ENCODE measurements at regions not wholly inside any gene's neighbourhood (a gene's known extent, or its start where the extent isn't known, plus 50 kb on each side); places are given as distances from the start of the nearest gene placed in this dataset.
"Not testable (repeated sequence)": the region's sequence is repeated elsewhere in the genome, so short reads cannot be mapped to it uniquely, and the experiment has no call there.

GRCh38 chr5:157949520-157949919, 90.6 kb upstream of the CLINT1 start:
- no peaks in the 10 kb centered on the region for H3K9me3 ChIP-seq (ENCODE audit: control insufficient read depth in 4 of 4, insufficient read depth in 3 of 4, low read length in 3 of 4)
- ATAC-seq (ENCODE audit: insufficient read depth, low FRiP score), result no peak
- H3K4me3 ChIP-seq, result no peak overlapping the region
- TF ChIP-seq, protein P1, sequence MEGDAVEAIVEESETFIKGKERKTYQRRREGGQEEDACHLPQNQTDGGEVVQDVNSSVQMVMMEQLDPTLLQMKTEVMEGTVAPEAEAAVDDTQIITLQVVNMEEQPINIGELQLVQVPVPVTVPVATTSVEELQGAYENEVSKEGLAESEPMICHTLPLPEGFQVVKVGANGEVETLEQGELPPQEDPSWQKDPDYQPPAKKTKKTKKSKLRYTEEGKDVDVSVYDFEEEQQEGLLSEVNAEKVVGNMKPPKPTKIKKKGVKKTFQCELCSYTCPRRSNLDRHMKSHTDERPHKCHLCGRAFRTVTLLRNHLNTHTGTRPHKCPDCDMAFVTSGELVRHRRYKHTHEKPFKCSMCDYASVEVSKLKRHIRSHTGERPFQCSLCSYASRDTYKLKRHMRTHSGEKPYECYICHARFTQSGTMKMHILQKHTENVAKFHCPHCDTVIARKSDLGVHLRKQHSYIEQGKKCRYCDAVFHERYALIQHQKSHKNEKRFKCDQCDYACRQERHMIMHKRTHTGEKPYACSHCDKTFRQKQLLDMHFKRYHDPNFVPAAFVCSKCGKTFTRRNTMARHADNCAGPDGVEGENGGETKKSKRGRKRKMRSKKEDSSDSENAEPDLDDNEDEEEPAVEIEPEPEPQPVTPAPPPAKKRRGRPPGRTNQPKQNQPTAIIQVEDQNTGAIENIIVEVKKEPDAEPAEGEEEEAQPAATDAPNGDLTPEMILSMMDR (IDR thresholded peaks at IDR 0.05; ENCODE audit: control extremely low read depth, extremely low read depth), result no peak
- no peak overlapping the region for H3K9ac ChIP-seq (ENCODE audit: insufficient read depth in 1 of 2, low read length in 2 of 2)
- no peaks in the 10 kb centered on the region for H3K36me3 ChIP-seq (ENCODE audit: control insufficient read depth in 4 of 4, insufficient read depth in 4 of 4, low read length in 4 of 4)
- DNase-seq, result no peak
- 98 to 100% methylated on average over 1 of the region's 1 CpG for WGBS, 2 donors
- H3K27ac ChIP-seq (ENCODE audit: low read depth in 1 of 2, low read length in 1 of 2), result no peak overlapping the region
- no peaks in the 10 kb centered on the region for H3K27me3 ChIP-seq (ENCODE audit: control insufficient read depth in 3 of 3, insufficient read depth in 3 of 3, low read length in 2 of 3)
- peaks cover 0 to 3% (median 0%) of the 10 kb centered on the region in 5 donors for H3K4me1 ChIP-seq (ENCODE audit: control insufficient read depth in 5 of 5, insufficient read depth in 5 of 5, low read length in 5 of 5)

DNA sequence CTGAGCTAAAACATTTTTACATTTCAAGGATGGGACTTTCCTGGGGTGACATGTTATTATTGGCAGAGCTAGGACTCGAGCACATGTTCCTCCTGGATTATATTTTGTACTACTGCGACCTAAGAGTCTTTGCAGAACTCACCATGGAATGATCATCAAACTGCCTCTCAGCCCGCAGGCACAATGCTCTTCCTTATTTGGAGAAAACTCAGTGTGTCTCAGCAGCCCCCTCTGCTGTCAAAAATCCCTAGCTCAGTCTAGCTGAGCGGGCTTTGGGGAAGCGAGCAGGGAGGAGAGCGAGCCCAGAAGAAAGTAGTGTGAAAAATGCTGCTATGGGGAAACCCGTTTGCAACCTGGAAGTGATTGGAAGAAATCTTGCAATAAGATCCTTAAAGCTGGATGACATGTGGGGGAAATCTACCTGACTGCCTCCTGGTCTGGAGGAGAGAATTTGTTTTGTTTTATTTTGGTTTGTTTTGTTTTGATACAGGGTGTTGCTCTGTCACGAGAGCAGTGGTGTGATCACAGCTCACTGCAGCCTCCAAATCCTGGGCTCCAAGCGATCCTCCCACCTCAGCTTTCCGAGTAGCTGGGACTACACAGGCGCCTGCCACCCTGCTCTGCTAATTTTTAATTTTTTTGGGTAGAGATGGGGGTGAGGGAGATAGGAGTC, 89.9 kb upstream of the CLINT1 start:
- 17% methylated on average over 11 of the region's 11 CpGs for WGBS, 2 donors
- DNase-seq (peak; percentile 93 to 97 (median 96)), ATAC-seq (ENCODE audit: insufficient read depth, low FRiP score) (peak; percentile 97)
- TF ChIP-seq, protein P1 (IDR thresholded peaks at IDR 0.05; ENCODE audit: control extremely low read depth, extremely low read depth), result peak; percentile 93
- H3K27me3 ChIP-seq (ENCODE audit: control insufficient read depth in 3 of 3, insufficient read depth in 3 of 3, low read length in 2 of 3), result no peaks in the 10 kb centered on the region
- no peak overlapping the region for H3K9ac ChIP-seq (ENCODE audit: insufficient read depth in 1 of 2, low read length in 2 of 2)
- H3K36me3 ChIP-seq (ENCODE audit: control insufficient read depth in 4 of 4, insufficient read depth in 4 of 4, low read length in 4 of 4), result no peaks in the 10 kb centered on the region
- no peak overlapping the region for H3K27ac ChIP-seq (ENCODE audit: low read depth in 1 of 2, low read length in 1 of 2)
- no peaks in the 10 kb centered on the region for H3K9me3 ChIP-seq (ENCODE audit: control insufficient read depth in 4 of 4, insufficient read depth in 3 of 4, low read length in 3 of 4)
- H3K4me1 ChIP-seq (ENCODE audit: control insufficient read depth in 5 of 5, insufficient read depth in 5 of 5, low read length in 5 of 5), result peaks cover 0 to 3% (median 0%) of the 10 kb centered on the region in 5 donors
- no peak overlapping the region for H3K4me3 ChIP-seq

DNA sequence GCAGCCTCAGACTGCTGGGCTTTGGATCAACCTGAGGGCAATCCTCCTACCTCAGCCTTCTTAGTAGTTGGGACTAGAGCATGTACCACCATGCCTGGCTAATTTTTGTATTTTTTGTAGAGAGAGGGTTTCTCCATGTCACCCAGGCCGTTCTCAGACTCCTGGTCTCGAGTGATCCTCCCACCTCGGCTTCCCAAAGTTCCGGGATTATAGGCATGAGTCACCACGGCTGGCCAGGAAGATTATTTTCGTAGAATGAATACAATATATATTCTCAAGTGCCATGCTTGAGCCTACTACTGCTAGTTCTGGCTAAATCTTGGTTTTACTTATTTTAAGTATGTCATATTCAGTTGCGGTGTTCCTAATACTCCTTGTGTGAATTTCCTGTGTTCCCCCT, 88.2 kb upstream of the CLINT1 start:
- no peaks in the 10 kb centered on the region for H3K36me3 ChIP-seq (ENCODE audit: control insufficient read depth in 4 of 4, insufficient read depth in 4 of 4, low read length in 4 of 4)
- no peak overlapping the region for H3K27ac ChIP-seq (ENCODE audit: low read depth in 1 of 2, low read length in 1 of 2)
- WGBS, 2 donors, result 87 to 92% methylated on average over 7 of the region's 7 CpGs
- TF ChIP-seq, protein P1 (IDR thresholded peaks at IDR 0.05; ENCODE audit: control extremely low read depth, extremely low read depth), result no peak
- DNase-seq (no peak), ATAC-seq (ENCODE audit: insufficient read depth, low FRiP score) (no peak)
- H3K27me3 ChIP-seq (ENCODE audit: control insufficient read depth in 3 of 3, insufficient read depth in 3 of 3, low read length in 2 of 3), result no peaks in the 10 kb centered on the region
- peaks cover 0 to 3% (median 0%) of the 10 kb centered on the region in 5 donors for H3K4me1 ChIP-seq (ENCODE audit: control insufficient read depth in 5 of 5, insufficient read depth in 5 of 5, low read length in 5 of 5)
- H3K9me3 ChIP-seq (ENCODE audit: control insufficient read depth in 4 of 4, insufficient read depth in 3 of 4, low read length in 3 of 4), result no peaks in the 10 kb centered on the region
- H3K4me3 ChIP-seq, result no peak overlapping the region
- H3K9ac ChIP-seq (ENCODE audit: insufficient read depth in 1 of 2, low read length in 2 of 2), result no peak overlapping the region

DNA sequence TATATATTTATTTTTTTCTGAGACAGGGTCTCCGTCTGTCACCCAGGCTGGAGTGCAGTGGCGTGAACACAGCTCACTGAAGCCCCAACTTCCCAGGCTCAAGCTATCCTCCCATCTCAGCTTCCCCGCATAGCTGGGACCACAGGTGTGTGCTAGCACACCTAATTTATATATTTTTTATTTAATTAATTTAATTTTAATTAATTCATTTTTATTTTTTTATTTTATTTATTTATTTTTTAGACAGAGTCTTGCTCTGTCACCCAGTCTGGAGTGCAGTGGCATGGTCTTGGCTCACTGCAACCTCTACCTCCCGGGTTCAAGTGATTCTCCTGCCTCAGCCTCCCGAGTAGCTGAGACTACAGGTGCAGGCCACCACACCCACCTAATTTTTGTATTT, 86.9 kb upstream of the CLINT1 start:
- H3K27ac ChIP-seq (ENCODE audit: low read depth in 1 of 2, low read length in 1 of 2); H3K4me3 ChIP-seq; H3K9ac ChIP-seq (ENCODE audit: insufficient read depth in 1 of 2, low read length in 2 of 2); H3K36me3 ChIP-seq (ENCODE audit: control insufficient read depth in 4 of 4, insufficient read depth in 4 of 4, low read length in 4 of 4); ATAC-seq (ENCODE audit: insufficient read depth, low FRiP score); H3K27me3 ChIP-seq (ENCODE audit: control insufficient read depth in 3 of 3, insufficient read depth in 3 of 3, low read length in 2 of 3); DNase-seq; H3K9me3 ChIP-seq (ENCODE audit: control insufficient read depth in 4 of 4, insufficient read depth in 3 of 4, low read length in 3 of 4); H3K4me1 ChIP-seq (ENCODE audit: control insufficient read depth in 5 of 5, insufficient read depth in 5 of 5, low read length in 5 of 5): not testable (repeated sequence)
- 86 to 96% methylated on average over 5 of the region's 5 CpGs for WGBS, 2 donors

Measured in lung (tissue), 11 donors.